ENCODE measurements at regions not wholly inside any gene's neighbourhood (a gene's known extent, or its start where the extent isn't known, plus 50 kb on each side); places are given as distances from the start of the nearest gene placed in this dataset.

GRCh38 chr10:8400151-8400550 lies 345.7 kb downstream of the GATA3 start:
- H3K4me3 ChIP-seq (ENCODE audit: control insufficient read depth in 2 of 3, extremely low read depth in 1 of 3, insufficient read depth in 2 of 3, low read depth in 1 of 3, low read length in 3 of 3) = no peak overlapping the region
- peaks cover 7% of the 10 kb centered on the region for H3K4me1 ChIP-seq (ENCODE audit: control insufficient read depth, extremely low read depth, insufficient read depth, low read length)
- no peak overlapping the region for H2AFZ ChIP-seq (ENCODE audit: control insufficient read depth, low read length)
- no peaks in the 10 kb centered on the region for H3K9me3 ChIP-seq (ENCODE audit: control insufficient read depth, low read depth, low read length)
- no peak for FAIRE-seq
- dilution Hi-C loops (cut with MboI; ENCODE audit: extremely low pct_ligation_motif_present, low sequenced_read_pairs) = no loop called here
- no peaks in the 10 kb centered on the region for H3K9me1 ChIP-seq (ENCODE audit: control insufficient read depth, extremely low read depth, insufficient read depth, low read length)
- no peak for TF ChIP-seq CTCF (optimal IDR thresholded peaks at IDR 0.05 in 1 of 3, IDR thresholded peaks at IDR 0.05 in 1 of 3, conservative IDR thresholded peaks at IDR 0.05 in 1 of 3; ENCODE audit: extremely low read depth in 1 of 3, insufficient read depth in 2 of 3, low read length in 3 of 3)
- TF ChIP-seq EZH2 (IDR thresholded peaks at IDR 0.05; ENCODE audit: low read length) = no peak
- H3K9ac ChIP-seq (ENCODE audit: control insufficient read depth, extremely low read depth, insufficient read depth, low read length) = no peak overlapping the region
- H4K20me1 ChIP-seq (ENCODE audit: control insufficient read depth, extremely low read depth, insufficient read depth, low read length) = no peaks in the 10 kb centered on the region
- no peak overlapping the region for H3K27ac ChIP-seq (ENCODE audit: control insufficient read depth, insufficient read depth, low read length)
- H3K79me2 ChIP-seq (ENCODE audit: control insufficient read depth, insufficient read depth, low read length) = no peaks in the 10 kb centered on the region
- no peaks in the 10 kb centered on the region for H3K27me3 ChIP-seq (ENCODE audit: control insufficient read depth, extremely low read depth, insufficient read depth, low read length)
- no peak overlapping the region for H3K4me2 ChIP-seq (ENCODE audit: control insufficient read depth, extremely low read depth, insufficient read depth, low read depth, low read length)
- no peaks in the 10 kb centered on the region for H3K36me3 ChIP-seq (ENCODE audit: control insufficient read depth in 2 of 2, extremely low read depth in 1 of 2, insufficient read depth in 2 of 2, low read length in 2 of 2)
- no peak for DNase-seq (ENCODE audit: low read depth, low spot score)

- TF ChIP-seq EZH2 (IDR thresholded peaks at IDR 0.05; ENCODE audit: low read length) (no peak), CTCF (optimal IDR thresholded peaks at IDR 0.05 in 1 of 3, IDR thresholded peaks at IDR 0.05 in 1 of 3, conservative IDR thresholded peaks at IDR 0.05 in 1 of 3; ENCODE audit: extremely low read depth in 1 of 3, insufficient read depth in 2 of 3, low read length in 3 of 3) (no peak)
- no peak overlapping the region for H3K9ac ChIP-seq (ENCODE audit: control insufficient read depth, extremely low read depth, insufficient read depth, low read length)
- H3K79me2 ChIP-seq (ENCODE audit: control insufficient read depth, insufficient read depth, low read length) = no peaks in the 10 kb centered on the region
- H3K9me3 ChIP-seq (ENCODE audit: control insufficient read depth, low read depth, low read length) = no peaks in the 10 kb centered on the region
- no peak overlapping the region for H3K27ac ChIP-seq (ENCODE audit: control insufficient read depth, insufficient read depth, low read length)
- H4K20me1 ChIP-seq (ENCODE audit: control insufficient read depth, extremely low read depth, insufficient read depth, low read length) = no peaks in the 10 kb centered on the region
- no peaks in the 10 kb centered on the region for H3K27me3 ChIP-seq (ENCODE audit: control insufficient read depth, extremely low read depth, insufficient read depth, low read length)
- no peak overlapping the region for H3K4me3 ChIP-seq (ENCODE audit: control insufficient read depth in 2 of 3, extremely low read depth in 1 of 3, insufficient read depth in 2 of 3, low read depth in 1 of 3, low read length in 3 of 3)
- no peak overlapping the region for H3K4me2 ChIP-seq (ENCODE audit: control insufficient read depth, extremely low read depth, insufficient read depth, low read depth, low read length)
- DNase-seq (ENCODE audit: low read depth, low spot score) (no peak), FAIRE-seq (no peak)
- H3K4me1 ChIP-seq (ENCODE audit: control insufficient read depth, extremely low read depth, insufficient read depth, low read length) = peaks cover 7% of the 10 kb centered on the region
- no peaks in the 10 kb centered on the region for H3K36me3 ChIP-seq (ENCODE audit: control insufficient read depth in 2 of 2, extremely low read depth in 1 of 2, insufficient read depth in 2 of 2, low read length in 2 of 2)
- dilution Hi-C loops (cut with MboI; ENCODE audit: extremely low pct_ligation_motif_present, low sequenced_read_pairs) = no loop called here
- no peaks in the 10 kb centered on the region for H3K9me1 ChIP-seq (ENCODE audit: control insufficient read depth, extremely low read depth, insufficient read depth, low read length)
- H2AFZ ChIP-seq (ENCODE audit: control insufficient read depth, low read length) = no peak overlapping the region
These were observed 346.4 kb downstream of the GATA3 start for GRCh38 chr10:8400892-8401291.
